ENCODE measurements at regions not wholly inside any gene's neighbourhood (a gene's known extent, or its start where the extent isn't known, plus 50 kb on each side); places are given as distances from the start of the nearest gene placed in this dataset.

DNA sequence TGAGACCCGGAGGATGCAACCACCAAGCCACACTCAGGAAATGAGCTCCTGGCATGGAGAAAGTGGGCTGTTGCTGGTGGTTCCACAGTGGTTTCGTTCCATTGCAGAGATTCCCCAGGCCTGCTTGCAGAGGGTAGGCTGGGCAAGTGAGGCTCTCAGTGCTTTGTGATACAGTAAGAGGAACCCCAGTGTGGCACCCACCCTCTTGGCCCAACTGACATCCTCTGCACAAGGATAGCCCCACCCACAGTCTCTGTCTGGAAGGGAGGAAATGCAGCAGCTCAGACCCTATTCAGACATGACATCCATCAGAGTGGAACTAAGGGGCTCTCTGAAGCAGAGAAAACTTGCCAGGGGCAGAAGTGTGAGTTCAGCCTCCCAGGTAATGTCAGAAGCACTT is 69.6 kb upstream of the FSTL4 start:
- DNase-seq, result no peak

DNA sequence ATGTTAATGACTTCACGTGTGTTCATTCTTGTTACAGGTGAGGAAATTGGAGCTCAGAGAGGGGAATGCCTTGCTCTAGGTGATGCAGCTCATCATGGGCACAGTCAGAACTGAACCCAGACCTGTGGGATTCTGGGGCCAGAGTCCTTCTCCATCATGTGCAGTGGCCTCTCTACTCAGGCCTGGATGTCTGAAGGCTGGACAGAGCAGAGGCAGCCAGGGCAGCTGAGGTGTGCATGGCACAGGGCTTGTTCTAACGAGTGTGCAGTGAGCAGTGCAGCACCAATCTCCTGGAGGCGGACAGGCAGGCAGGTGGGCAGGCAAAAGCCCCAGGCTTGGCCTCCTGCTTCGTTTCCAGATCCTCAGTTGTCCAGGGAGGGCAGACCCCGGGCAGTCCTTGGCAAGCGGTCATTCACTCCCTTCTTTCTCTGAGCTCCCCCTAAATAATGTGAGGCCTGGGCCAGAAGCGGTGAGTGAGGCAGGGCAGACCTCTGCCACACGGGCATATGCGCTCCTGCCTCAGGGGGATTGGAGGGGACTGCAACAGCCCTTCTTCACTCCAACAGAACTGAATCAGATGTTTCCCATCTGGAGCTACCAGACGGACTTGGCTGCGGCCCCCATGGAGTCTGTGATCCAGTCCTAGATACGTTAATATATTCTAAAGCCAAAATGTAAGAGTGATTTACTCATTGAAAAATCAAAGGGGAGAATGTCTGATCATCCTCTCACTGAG is 68.7 kb upstream of the FSTL4 start:
- no peak for DNase-seq

- DNase-seq, result no peak
Measured at GRCh38 chr5:133679534-133679933, 67.2 kb upstream of the FSTL4 start.

GRCh38 chr5:133675376-133676154 is 63.2 kb upstream of the FSTL4 start:
- no peak for DNase-seq

DNA sequence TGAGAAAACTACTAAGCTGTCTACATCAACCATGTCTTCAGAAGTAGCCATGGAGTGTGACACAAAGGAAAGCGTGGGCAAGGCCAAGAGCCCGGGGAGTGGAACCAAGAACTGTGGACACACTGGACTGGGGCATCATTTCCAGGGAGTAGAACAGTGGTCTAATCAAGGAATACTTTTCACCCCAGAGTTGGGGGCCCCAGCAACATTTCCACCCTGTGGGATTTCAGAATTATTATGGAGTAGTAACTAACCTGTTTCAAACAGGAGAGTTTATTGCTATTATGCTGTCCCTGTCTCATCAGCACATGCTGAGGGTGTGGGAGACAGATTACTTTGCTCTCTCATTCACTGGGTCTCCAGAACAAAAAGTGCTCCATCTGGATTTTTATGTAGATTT is 58.0 kb upstream of the FSTL4 start:
- DNase-seq, result no peak

DNA sequence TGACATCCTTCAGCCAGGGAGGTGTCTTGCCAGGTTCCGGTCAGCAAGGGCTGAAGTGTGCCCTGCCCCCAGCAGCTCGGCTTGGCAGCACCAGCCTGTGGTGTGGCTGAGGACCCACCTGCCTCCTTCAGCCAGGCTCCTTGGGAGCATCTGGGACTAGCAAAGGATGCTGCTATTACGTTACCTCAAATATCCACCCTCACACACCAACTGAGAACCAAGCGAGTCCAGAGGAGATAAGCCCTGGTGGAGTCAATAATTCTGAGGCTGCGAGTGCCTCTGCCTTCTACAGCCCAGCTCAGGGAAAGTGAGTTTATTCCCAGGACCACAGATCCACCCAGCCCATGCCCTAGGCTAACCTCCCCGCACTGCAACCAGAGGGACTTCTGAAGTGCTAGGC is 57.1 kb upstream of the FSTL4 start:
- DNase-seq, result no peak

DNA sequence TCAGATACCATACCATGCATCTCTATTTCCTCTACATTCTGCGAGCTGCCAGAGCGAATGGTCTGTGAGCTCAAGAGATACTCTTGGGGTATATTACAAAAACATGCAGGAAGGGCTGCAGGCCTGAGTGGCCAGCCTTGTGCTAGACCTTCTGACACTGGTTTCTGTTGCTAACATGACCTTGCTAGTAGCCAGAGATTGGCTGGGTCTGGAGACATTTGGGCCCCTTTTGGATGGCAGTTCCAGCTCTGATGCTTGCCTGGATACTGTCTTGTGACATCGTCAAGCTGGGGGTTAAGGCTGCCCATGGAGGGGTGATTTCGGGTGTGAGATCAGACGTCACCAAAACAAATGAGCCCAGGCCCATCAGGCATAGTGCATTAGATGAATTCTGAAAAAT is 56.1 kb upstream of the FSTL4 start:
- DNase-seq, result no peak

- DNase-seq, result no peak
Measured at GRCh38 chr5:133667217-133667616, 54.9 kb upstream of the FSTL4 start.

DNA sequence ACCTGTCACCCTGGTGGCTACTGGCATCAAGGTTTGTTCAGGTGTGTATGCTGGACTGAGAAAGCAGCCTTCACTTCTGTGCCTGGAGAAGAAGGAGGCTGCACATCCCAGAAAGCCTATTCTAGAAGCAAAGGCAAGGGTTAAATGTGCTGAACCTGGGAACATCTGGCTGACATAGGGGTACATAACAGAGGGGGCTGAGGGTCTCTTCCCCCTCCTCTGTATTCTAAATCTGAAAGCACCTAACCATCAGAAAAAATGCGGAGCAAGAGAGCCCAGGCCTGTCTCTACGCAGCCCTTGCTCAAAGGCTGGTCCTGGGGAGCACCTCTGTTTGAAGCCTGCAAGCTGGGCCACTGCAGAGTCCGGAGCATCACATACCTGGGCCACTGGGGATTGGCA is 53.2 kb upstream of the FSTL4 start:
- DNase-seq, result no peak

DNA sequence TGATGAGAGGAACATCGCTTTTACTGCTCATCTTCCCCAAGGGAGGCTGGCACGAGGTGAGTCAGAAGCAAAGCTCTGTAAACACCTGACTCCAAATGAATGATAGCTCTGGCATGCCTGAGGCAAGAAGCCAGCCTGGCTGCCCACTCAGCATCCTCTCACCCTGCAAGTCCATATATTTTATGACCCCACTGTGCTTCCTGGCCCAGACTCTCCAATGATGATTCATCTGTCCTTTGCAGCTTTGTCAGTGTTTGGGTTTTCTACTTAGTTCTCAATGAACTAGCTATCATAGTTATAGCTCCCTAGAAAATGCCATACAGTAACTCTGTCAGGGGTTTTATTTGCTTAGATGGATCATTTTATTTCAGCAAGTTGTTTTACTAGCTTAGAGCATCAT is 52.1 kb upstream of the FSTL4 start:
- DNase-seq, result no peak

GRCh38 chr5:133663397-133664054 is 51.2 kb upstream of the FSTL4 start:
- DNase-seq, result no peak

DNA sequence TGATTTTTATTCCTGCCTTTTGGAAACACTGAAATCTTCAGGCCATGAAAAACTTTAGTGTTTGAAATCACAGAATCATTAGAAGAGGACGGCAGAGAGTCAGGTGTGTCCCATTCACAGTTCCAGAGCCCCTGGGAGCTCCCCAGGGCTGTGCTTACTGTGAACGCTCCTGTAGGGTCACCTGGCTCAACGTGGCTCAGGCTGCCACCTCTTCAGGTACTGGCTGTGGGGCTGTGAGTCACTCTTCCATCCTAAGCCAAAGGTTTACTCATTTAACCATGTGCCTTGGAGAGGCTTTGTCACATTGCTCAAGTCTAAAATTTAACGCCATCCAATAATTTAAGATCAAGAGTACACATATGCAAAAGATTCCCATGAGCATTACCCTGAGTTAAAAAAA is 50.2 kb upstream of the FSTL4 start:
- no peak for DNase-seq
